Right cardiac atrium (tissue), 5 donors: ENCODE measurements at regions not wholly inside any gene's neighbourhood (a gene's known extent, or its start where the extent isn't known, plus 50 kb on each side); places are given as distances from the start of the nearest gene placed in this dataset.

Experiments used
- ATAC-seq, 2 donors: fragments of 200-7000 bp; cut with Tn5 transposase; one replicate each; pipeline versions ENCODE4 v1.8.0 to v1.9.1; 2020; ENCODE audit warnings: moderate library complexity in 2 of 2, mild to moderate bottlenecking in 1 of 2
- DNase-seq, 3 donors: peaks; one replicate each; pipeline ENCODE4 v3.0.0-alpha.2; 2020
- H3K27ac ChIP-seq: one replicate; pipeline ENCODE4 v1.5.1; 2013; ENCODE audit warnings: mild to moderate bottlenecking, low read length, control low read depth, moderate library complexity
- H3K27me3 ChIP-seq: one replicate; pipeline ENCODE4 v1.6.1; 2013; ENCODE audit not compliant: control insufficient read depth, insufficient read depth
- H3K4me1 ChIP-seq: one replicate; pipeline ENCODE4 v1.6.1; 2013; ENCODE audit warnings: low read length; ENCODE audit not compliant: control insufficient read depth, insufficient read depth
- H3K4me3 ChIP-seq: one replicate; pipeline ENCODE4 v1.5.1; 2013; ENCODE audit warnings: low read length, control low read depth
- H3K9me3 ChIP-seq: one replicate; pipeline ENCODE4 v1.6.1; 2013; ENCODE audit warnings: low read length; ENCODE audit not compliant: control insufficient read depth
- WGBS: extraction: QIAGEN DNeasy Blood & Tissue Kit; methylation state at CpG from one replicate; pipeline ENCODE4 v1.1.7; 2013; 5-methylcytosine and 5-hydroxymethylcytosine counted together
- intact Hi-C, 4 donors: fragments of 100-400 bp; cut with DNase I; formaldehyde crosslinking; loops; one replicate each; pipeline versions ENCODE4 v1.11.0 to v1.14.0; 2022 to 2023
- donor health status: healthy with polysubstance abuse.
- donor health status: DM: no; HTN: yes; CAD: no.
- donor health status: DM: no; HTN: no; CAD: no.
- donor health status: DM: no; HTN: yes; CAD: no; lungs with severe emphysema.
- donor health status: DM: yes; HTN: yes; CAD: no.

GRCh38 chr5:118174671-118175070 lies 813.7 kb downstream of the DTWD2 start:
- no peak for DNase-seq
- intact Hi-C loops = no loop called here
- WGBS = 77% methylated on average over 3 of the region's 3 CpGs
- ATAC-seq = no peak
- no peak overlapping the region for H3K27ac ChIP-seq
- H3K4me3 ChIP-seq = no peak overlapping the region
- H3K4me1 ChIP-seq = no peaks in the 10 kb centered on the region
- no peaks in the 10 kb centered on the region for H3K9me3 ChIP-seq
- H3K27me3 ChIP-seq = no peaks in the 10 kb centered on the region

GRCh38 chr5:118173340-118173739 lies 815.0 kb downstream of the DTWD2 start:
- no peak for DNase-seq
- Histone ChIP-seq H3K27me3 (no peaks in the 10 kb centered on the region), H3K27ac (no peak overlapping the region), H3K4me1 (no peaks in the 10 kb centered on the region), H3K9me3 (no peaks in the 10 kb centered on the region), H3K4me3 (no peak overlapping the region)
- ATAC-seq = no peak
- intact Hi-C loops = no loop called here
- WGBS = 87% methylated on average over 5 of the region's 5 CpGs

- no peak overlapping the region for H3K4me3 ChIP-seq
- H3K9me3 ChIP-seq = no peaks in the 10 kb centered on the region
- DNase-seq (no peak), ATAC-seq (no peak)
- no peak overlapping the region for H3K27ac ChIP-seq
- 91% methylated on average over 2 of the region's 2 CpGs for WGBS
- H3K27me3 ChIP-seq = no peaks in the 10 kb centered on the region
- intact Hi-C loops = no loop called here
- no peaks in the 10 kb centered on the region for H3K4me1 ChIP-seq
Measured at GRCh38 chr5:118165619-118166018, 822.7 kb downstream of the DTWD2 start.

GRCh38 chr5:118156181-118156580 lies 832.2 kb downstream of the DTWD2 start:
- intact Hi-C loops = no loop called here
- 88% methylated on average over 5 of the region's 5 CpGs for WGBS
- no peak for ATAC-seq

GRCh38 chr5:118146824-118147223 lies 841.5 kb downstream of the DTWD2 start:
- intact Hi-C loops = no loop called here
- no peak for DNase-seq
- no peaks in the 10 kb centered on the region for H3K27me3 ChIP-seq
- no peaks in the 10 kb centered on the region for H3K9me3 ChIP-seq
- no peak overlapping the region for H3K4me3 ChIP-seq
- WGBS = 70% methylated on average over 3 of the region's 3 CpGs
- H3K4me1 ChIP-seq = no peaks in the 10 kb centered on the region
- H3K27ac ChIP-seq = no peak overlapping the region
- ATAC-seq = no peak

More at GRCh38 chr5:118156181-118156580, 832.2 kb downstream of the DTWD2 start:
- no peaks in the 10 kb centered on the region for H3K27me3 ChIP-seq
- H3K9me3 ChIP-seq = no peaks in the 10 kb centered on the region
- H3K4me1 ChIP-seq = no peaks in the 10 kb centered on the region
- DNase-seq = no peak
- no peak overlapping the region for H3K27ac ChIP-seq
- H3K4me3 ChIP-seq = no peak overlapping the region

GRCh38 chr5:118144540-118144939 lies 843.8 kb downstream of the DTWD2 start:
- intact Hi-C loops = no loop called here
- no peaks in the 10 kb centered on the region for H3K27me3 ChIP-seq
- no peaks in the 10 kb centered on the region for H3K4me1 ChIP-seq
- ATAC-seq = no peak
- DNase-seq = no peak
- WGBS = 31% methylated on average over 2 of the region's 2 CpGs
- no peak overlapping the region for H3K27ac ChIP-seq
- no peaks in the 10 kb centered on the region for H3K9me3 ChIP-seq
- H3K4me3 ChIP-seq = no peak overlapping the region

- H3K9me3 ChIP-seq = no peaks in the 10 kb centered on the region
- no peak overlapping the region for H3K4me3 ChIP-seq
- ATAC-seq = no peak
- no peaks in the 10 kb centered on the region for H3K27me3 ChIP-seq
- WGBS = 77% methylated on average over 1 of the region's 1 CpG
- H3K27ac ChIP-seq = no peak overlapping the region
- H3K4me1 ChIP-seq = no peaks in the 10 kb centered on the region
- no peak for DNase-seq
- intact Hi-C loops = no loop called here
Measured at GRCh38 chr5:118139361-118139760, 849.0 kb downstream of the DTWD2 start.

- intact Hi-C loops = no loop called here
- ATAC-seq (no peak), DNase-seq (no peak)
- Histone ChIP-seq H3K4me3 (no peak overlapping the region), H3K27ac (no peak overlapping the region), H3K4me1 (no peaks in the 10 kb centered on the region), H3K9me3 (no peaks in the 10 kb centered on the region), H3K27me3 (no peaks in the 10 kb centered on the region)
Measured at GRCh38 chr5:118126159-118126558, 862.2 kb downstream of the DTWD2 start.

GRCh38 chr5:118125687-118126086 lies 862.7 kb downstream of the DTWD2 start:
- H3K27me3 ChIP-seq = no peaks in the 10 kb centered on the region
- H3K9me3 ChIP-seq = no peaks in the 10 kb centered on the region
- DNase-seq (no peak), ATAC-seq (no peak)
- H3K4me1 ChIP-seq = no peaks in the 10 kb centered on the region
- H3K4me3 ChIP-seq = no peak overlapping the region
- H3K27ac ChIP-seq = no peak overlapping the region
- 74% methylated on average over 4 of the region's 4 CpGs for WGBS
- intact Hi-C loops = no loop called here

- no peak for ATAC-seq
- intact Hi-C loops = no loop called here
Measured at GRCh38 chr5:118121258-118121657, 867.1 kb downstream of the DTWD2 start.

GRCh38 chr5:118115791-118116190 lies 872.6 kb downstream of the DTWD2 start:
- no peak for ATAC-seq
- no peak for DNase-seq
- intact Hi-C loops = no loop called here
- WGBS = 73% methylated on average over 4 of the region's 4 CpGs
- Histone ChIP-seq H3K27me3 (no peaks in the 10 kb centered on the region), H3K27ac (no peak overlapping the region), H3K4me1 (no peaks in the 10 kb centered on the region), H3K4me3 (no peak overlapping the region), H3K9me3 (no peaks in the 10 kb centered on the region)

More at GRCh38 chr5:118121258-118121657, 867.1 kb downstream of the DTWD2 start:
- H3K9me3 ChIP-seq = no peaks in the 10 kb centered on the region
- H3K4me3 ChIP-seq = no peak overlapping the region
- no peak for DNase-seq
- H3K27ac ChIP-seq = no peak overlapping the region
- H3K27me3 ChIP-seq = no peaks in the 10 kb centered on the region
- WGBS = 93% methylated on average over 3 of the region's 3 CpGs
- H3K4me1 ChIP-seq = no peaks in the 10 kb centered on the region

- WGBS = 73% methylated on average over 5 of the region's 5 CpGs
Measured at GRCh38 chr5:118111956-118112355, 876.4 kb downstream of the DTWD2 start.

More at GRCh38 chr5:118111956-118112355, 876.4 kb downstream of the DTWD2 start:
- ATAC-seq = no peak
- no peaks in the 10 kb centered on the region for H3K27me3 ChIP-seq
- intact Hi-C loops = no loop called here
- DNase-seq = no peak
- no peak overlapping the region for H3K27ac ChIP-seq
- H3K4me3 ChIP-seq = no peak overlapping the region
- H3K4me1 ChIP-seq = no peaks in the 10 kb centered on the region
- H3K9me3 ChIP-seq = no peaks in the 10 kb centered on the region
